Right kidney (tissue), 1 donor: ENCODE measurements at regions not wholly inside any gene's neighbourhood (a gene's known extent, or its start where the extent isn't known, plus 50 kb on each side); places are given as distances from the start of the nearest gene placed in this dataset.
A peak's percentile ranks its signal among the peaks of the same experiment; 100 is the strongest.

Experiments used
- DNase-seq: peaks from one replicate; pipeline ENCODE4 v3.0.0-alpha.2; 2016

DNA sequence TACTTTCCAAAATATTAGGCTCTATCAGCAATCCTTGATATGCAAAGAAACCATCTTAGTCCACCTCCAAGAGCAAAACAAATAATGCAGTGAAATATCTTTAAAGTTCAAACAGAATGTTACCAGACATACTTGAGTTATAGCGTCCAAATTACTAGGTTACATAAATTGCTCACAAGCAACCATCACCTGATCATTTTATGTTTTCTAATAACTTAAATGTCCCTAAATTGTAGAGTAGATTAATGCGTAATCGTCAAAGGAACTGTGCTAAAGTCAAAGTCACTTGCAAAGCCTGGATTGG is 350.6 kb upstream of the ARGLU1 start:
- peak; percentile 30 for DNase-seq

DNA sequence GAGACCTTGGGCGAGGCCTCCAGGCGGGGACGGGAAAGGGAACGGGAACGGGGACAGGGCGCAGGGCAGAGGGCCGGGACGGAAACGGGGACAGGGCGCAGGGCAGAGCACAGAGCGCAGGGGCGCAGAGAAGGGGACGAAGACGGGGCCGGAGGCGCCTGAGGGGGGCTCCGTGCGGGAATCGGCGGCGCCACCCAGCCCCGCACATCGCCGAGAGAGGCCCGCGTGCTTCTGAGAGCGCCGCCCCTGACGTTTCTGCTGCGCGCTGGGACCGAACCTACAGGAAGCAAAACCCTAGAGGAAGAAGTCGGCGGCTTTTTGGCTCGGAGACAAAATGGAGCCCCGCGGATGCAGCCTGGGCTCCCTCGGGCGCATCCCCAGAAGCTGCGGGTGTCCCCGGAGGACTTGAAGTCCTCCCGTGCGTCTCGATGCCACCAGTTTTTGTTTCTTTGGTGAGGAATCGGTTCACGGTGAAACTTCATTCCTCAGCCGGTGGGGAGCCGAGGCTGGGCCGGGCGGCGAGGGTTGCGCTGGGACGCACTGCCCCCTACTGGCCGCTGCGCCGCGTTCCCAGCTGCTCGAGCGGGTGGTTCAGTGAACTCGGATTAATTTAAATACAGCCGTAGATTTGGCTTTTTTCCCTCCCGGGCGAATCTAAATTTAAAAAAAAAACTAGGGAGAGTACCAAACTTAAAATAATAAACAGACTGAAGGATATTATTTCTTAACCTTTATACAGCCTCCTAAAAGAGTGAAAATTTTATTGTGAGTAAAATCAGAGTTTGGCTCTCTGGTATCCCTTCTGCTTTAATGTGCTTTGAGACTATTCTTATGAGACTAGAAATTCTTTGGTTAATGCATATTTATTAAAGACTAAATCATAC is 350.0 kb upstream of the ARGLU1 start:
- DNase-seq, result peak; percentile 99

DNA sequence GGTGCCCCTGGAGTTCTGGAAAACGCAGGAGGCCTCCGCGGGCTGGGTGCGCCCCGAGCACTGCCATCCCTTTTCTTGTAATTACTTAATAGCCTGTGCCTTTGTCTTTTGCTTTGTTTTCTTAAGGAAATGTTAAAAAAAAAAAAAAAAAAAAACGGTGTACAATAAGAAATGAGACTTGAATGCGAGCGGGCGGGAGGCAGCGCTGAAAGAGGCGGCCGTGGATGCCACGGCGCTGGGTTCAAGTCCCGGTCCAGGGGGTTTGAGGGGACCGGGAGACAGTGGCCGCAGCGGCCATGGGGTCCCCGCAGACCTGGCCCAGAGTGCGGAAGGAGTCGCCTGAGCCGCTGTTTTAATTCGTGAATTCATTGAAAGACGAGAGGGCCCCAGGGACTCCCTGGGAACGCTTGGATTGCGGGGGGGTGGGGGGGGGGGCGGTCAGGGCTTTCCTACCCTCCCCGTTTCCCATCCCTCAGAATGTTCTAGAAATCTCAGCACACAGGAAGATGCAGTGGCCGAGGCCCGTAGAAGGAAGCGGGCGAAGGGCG is 349.2 kb upstream of the ARGLU1 start:
- peak; percentile 57 for DNase-seq

GRCh38 chr13:106916329-106916976 is 348.5 kb upstream of the ARGLU1 start:
- DNase-seq, result no peak

DNA sequence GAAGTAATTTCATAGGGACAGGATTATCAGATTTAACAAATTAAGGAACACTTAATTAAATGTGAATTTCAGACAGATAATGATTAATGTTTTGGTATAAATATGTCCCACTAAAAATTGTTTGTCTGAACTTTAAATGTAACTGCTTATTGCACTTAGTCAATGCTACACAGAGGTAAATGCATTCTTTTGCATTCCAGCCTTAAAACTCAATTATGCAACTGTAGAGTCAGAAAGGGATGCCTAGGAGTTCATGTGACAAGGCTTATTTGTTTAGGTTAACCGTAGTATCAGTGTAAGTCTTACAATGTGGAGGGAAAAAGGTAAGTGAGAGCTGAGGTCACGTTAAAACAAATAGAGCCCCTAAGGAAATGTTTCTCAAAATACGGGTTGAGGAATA is 347.2 kb upstream of the ARGLU1 start:
- no peak for DNase-seq

DNA sequence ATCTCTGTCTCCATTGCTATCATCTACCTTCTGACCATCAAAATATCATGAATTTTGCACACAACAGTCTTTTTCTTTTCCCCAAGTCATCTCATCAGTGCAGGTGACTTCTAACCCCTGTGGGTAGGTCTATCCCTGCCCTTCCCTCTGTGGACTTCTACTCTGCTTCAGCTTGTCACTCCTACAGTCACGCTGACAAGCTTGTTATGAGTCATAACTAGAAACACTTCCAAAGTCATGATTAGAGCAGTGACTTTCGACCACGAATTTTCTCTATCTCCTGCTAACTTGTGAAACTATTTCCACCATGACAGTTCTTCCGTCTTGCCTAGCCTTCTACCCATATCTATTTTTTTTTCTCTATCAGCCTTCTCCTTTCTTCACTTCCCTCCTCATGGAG is 343.7 kb upstream of the ARGLU1 start:
- no peak for DNase-seq

DNA sequence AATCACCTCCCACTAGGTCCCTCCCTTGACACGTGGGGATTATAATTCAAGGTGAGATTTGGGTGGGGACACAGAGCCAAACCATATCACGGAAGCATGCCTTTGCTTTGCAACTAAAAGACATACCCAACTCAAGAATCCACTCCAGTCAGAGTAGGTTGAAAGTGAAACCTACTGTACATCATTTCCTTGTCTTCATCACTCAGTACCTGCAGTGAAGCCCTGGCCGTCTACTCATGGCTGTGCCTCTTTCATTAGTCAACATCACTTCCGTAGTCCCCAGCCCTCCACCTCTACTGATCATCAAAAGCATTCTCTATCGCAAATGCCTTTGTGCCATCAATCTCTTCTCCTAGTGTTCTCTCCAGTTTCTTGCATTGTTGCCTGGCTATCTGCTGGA is 343.1 kb upstream of the ARGLU1 start:
- DNase-seq, result no peak

DNA sequence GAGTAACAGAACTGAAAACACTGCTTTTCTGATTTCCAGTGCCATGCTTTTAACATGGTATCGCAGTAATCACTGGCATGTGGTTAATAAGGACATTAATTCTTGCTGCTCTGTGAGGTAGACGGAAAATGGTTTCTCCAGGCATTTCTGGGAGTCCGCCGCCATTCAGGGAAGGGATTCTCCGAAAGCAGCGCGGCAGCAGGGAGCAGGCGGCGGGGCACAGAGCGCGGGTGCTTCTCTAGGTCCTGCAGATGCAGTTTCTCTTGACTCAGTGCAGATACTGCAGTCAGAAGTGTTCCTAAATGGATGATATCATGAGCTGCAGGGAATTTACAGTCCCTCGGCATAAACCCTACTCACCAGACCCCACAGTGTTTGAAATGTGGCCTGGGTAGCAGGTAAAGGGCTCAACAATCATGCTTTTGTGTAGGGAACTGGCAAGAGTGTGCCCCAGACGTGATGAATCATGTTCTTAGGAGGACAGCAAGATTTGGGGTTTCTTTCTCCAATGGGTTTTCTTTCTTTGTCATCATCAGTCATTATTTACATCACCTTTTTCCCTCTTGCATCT is 338.6 kb upstream of the ARGLU1 start:
- peak; percentile 10 for DNase-seq

DNA sequence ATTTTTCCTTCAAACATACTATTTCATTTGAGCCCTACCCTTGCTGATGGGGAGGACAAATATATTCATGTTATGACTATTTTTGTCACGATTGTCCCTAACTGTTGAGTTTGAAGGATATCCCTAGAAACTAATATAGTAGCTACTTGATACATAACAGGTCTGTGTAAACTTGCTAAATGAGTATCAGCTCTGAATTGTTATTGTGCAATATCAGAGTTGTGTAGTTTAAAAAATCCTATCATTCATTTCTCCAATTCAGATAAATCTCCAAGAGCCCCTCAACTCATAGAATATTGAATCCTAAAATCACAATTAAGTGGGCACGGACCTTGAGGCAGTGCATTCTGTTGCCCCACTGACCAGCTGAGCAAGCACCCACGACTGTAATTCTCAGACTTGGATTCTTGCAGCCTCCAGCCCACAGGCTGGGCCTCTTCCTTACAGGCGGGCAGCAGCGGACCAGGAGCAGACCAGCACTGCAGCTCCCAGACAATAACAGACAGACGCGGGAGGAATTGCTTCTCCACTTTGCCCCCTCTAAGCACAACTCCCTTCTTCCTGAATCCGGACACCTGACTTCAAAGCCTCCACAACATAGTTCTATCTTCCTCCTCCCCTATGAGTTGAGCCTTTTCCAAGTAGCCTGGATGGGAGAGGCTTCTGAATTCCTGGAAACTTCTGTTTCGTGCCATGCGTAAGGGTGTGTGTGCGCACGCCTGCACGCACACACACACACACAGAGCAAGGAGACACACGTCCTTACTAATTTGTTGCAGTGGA is 337.6 kb upstream of the ARGLU1 start:
- peak; percentile 29 for DNase-seq

GRCh38 chr13:106899442-106899841 is 331.5 kb upstream of the ARGLU1 start:
- DNase-seq, result no peak

- no peak for DNase-seq
These were observed 330.3 kb upstream of the ARGLU1 start for GRCh38 chr13:106898231-106898630.

- DNase-seq, result no peak
These were observed 320.2 kb upstream of the ARGLU1 start for GRCh38 chr13:106888148-106888547.

- DNase-seq, result no peak
These were observed 319.7 kb upstream of the ARGLU1 start for GRCh38 chr13:106887686-106888085.

- DNase-seq, result no peak
These were observed 316.0 kb upstream of the ARGLU1 start for GRCh38 chr13:106883976-106884375.

DNA sequence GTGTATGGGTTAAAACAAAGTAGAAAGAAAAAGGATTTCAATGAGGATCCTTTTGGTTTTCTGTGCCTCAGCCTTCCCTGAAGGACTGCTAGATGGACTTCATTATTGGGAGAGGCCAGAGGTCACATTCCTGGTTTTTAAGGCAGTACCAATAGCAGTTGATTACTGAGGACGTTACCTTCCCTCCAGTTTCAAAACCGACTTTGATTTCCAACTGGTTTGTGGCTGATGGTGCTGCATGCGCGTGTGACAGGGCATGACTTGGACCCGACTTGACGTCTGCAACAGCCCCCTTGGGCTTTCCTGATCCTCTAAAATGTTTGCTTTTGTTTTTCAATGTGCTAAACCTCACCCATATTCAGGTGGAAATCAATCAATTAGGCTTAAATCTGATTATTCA is 314.3 kb upstream of the ARGLU1 start:
- DNase-seq, result no peak

DNA sequence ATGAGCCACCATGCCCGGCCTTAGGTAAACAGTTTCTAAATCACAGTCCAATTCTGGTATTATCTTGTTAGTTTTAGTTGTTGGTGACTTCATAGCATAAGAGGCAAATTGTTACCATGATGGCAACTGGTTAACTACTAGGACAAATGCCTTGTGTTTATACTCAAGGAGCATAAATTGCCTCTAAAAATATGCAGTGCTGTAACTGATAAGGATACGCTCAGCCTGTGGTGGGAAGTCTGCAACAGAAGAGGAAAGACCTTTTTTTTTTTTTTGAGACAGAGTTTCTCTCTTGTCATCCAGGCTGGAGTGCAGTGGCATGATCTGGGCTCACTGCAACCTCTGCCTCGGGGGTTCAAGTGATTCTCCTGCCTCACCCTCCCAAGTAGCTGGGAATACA is 311.9 kb upstream of the ARGLU1 start:
- DNase-seq, result no peak

DNA sequence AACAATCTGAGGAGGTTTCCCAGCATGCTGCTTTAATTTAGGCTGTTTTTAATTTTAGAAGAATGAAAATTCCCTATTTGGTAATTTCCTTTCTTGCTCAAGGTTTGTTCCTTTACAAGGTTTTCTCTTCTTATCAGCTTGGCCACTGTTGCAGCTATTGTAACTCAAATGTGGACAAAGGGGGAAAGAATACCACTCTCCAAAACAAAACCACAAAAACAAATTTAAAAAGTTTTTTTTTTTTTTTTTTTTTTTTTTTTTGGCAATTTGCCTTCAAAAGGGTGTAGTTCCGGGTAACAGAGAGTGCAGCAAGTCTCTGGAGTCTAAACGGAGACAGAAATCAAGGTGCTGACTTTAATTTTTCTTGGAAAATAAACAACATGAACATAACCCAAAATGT is 306.4 kb upstream of the ARGLU1 start:
- no peak for DNase-seq

GRCh38 chr13:106873810-106874209 is 305.9 kb upstream of the ARGLU1 start:
- DNase-seq, result no peak

- peak; percentile 46 for DNase-seq
These were observed 299.3 kb upstream of the ARGLU1 start for GRCh38 chr13:106867249-106867648.

GRCh38 chr13:106865716-106866440 is 297.9 kb upstream of the ARGLU1 start:
- no peak for DNase-seq

DNA sequence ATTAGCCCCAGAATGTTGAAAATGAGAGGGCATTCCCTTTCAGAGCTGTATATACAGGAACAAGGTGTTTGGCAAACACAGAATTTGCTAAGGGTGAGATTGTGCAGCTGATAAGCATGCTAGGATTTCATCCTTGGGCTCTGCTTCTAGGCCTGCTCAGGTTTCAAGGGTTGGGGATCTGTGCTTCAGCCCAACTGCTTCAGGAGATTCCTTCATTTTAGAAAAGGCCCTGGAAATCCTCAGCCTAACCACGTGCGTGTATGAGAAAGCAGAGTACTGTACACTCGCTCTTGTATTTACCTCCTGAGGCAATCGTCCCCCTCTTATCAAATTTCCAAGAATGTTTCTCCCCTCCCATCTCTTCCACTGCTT is 291.6 kb upstream of the ARGLU1 start:
- DNase-seq, result peak; percentile 54

GRCh38 chr13:106858903-106859532 is 291.1 kb upstream of the ARGLU1 start:
- peak; percentile 28 for DNase-seq
